GM19351 (cell line): ENCODE measurements at regions not wholly inside any gene's neighbourhood (a gene's known extent, or its start where the extent isn't known, plus 50 kb on each side); places are given as distances from the start of the nearest gene placed in this dataset.

Source experiments
- ATAC-seq: cut with Tn5 transposase; IDR thresholded peaks from one replicate; pipeline ENCODE4 v1.9.1; 2021; ENCODE audit warnings: mild to moderate bottlenecking, moderate library complexity; ENCODE audit not compliant: unreplicated experiment

DNA sequence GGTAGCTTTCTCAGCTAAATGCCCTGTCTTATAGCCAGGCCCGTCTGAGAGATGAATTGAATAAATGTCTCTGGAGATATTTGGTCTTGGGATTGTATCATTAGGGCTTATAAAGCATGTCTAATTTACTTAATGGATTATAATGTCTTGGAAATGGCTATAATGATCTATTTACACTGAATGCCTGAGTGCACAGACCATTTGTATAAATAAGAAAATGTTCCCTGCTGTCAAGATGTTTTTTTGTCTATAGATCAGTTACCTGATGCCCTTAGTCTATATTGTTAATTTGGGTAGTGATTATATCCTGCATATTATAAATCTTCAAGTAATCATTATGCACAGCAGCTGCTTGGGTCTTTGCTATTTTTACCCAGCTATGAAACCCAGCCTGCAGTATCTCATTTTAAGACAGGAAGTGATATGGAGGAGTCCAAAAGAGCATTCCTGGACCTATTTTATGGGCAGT, 112.9 kb upstream of the ACTBL2 start:
- no peak for ATAC-seq

DNA sequence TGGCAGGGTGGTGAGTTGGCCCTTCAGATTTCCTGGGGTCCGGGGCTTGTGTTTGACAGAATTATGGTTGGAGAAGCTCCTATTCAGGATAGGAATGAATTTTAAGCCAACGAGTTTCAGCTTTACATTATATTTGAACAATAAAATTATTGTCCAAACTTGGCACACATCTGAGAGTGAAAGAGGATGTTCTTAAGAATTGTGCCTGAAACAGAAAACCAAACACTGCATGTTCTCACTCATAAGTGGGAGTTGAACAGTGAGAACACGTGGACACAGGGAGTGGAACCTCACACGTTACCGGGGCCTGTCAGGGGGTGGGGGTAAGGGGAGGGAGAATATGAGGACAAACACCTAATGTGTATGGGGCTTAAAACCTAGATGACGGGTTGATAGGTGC, 111.8 kb upstream of the ACTBL2 start:
- ATAC-seq = no peak

DNA sequence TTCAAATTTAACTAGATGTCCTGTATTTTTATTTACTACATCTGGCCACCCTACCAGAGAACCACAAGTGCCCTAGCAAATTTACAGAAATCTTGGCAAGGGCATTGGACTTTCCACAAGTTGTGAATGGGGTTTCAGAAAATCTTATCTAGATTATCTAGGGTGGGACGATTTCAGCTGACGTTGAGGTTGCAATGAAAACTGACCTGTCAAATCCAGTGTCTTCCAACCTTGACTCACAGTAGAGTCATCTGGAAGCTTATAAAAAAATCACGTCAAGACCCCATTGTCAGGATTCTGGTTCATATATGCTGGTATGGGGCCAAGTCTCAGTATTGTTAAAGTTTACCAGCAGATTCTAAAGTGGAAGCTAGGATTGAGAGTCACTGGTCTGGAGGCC, 109.6 kb upstream of the ACTBL2 start:
- ATAC-seq = no peak

DNA sequence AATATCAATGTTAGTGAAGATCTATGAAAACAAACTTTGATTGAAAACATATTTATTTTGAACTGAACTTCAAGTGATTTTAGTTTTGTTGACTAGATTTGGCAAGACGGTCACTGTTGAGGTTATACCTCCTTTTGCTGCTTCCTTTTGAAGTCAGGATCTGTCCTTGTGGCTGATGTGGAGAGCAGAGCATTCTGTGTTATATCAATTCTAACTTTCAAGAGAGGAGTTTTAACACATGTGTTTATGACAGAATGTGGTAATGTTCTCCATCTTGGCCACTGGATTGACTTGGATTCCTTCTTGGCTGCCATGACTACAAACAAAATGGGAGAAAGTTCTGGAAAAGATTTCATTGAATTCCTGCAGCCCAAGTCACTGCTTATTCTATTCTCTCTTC, 104.0 kb upstream of the ACTBL2 start:
- no peak for ATAC-seq

DNA sequence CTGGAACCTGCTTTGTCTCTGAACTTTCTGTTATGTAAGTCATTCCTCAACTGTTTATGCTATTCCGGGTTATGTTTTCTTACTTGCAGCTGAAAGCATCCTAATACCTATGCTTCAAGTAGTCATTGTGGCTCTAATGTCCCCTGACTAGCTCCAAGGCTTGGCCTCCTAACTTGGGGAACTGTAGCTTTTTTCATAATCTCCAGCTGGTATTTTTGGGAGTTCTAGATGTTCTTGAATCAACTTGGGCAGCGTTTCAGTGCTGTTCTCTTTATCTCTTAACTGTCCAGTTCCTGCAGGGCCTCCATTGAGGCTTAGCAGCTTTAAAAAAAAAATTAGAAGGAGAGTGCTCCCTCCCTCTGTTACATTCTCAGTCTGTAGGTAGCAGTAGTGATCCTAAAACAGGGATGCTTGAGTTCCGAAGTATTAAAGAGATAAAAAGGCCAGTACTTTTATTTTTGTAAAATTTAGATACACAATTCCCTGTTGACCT, 100.0 kb upstream of the ACTBL2 start:
- ATAC-seq = no peak

DNA sequence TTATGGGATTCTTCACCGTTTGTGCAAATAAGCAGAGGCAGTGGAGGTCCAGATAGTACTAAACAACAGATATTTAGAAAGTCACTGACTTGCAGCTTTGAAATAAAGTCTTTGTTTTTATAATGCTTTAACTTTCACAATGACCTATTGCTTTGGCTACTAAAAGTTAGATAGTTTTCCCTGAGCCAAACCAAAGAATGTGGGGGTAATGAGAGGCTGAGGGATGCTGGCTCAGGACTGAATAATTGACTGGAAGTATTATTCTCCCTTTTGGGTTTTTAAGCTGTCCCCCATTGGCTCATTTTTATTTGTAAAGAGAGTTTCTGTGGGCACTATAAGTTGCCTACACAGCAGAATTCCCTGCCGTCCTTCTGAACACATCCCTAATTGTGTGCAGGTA, 99.2 kb upstream of the ACTBL2 start:
- no peak for ATAC-seq

DNA sequence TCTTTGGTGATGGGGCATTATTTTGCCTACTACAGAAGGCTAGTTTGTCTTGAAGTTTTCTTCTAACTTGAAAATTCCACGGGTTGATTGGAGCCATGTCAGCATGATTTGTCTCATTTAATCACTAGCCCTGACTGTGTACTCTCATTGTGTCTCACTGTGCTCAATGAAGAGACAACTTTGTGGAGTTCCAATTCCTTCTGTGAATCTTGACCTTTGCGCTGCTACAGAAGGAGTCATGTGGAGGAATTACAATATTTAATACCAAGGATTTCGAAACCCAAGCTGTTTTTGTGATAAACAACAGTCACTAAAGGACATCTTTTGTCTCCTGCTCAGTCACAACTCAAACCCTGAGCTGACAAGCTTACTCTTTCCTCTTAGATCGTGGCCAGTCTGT, 98.6 kb upstream of the ACTBL2 start:
- ATAC-seq = no peak

DNA sequence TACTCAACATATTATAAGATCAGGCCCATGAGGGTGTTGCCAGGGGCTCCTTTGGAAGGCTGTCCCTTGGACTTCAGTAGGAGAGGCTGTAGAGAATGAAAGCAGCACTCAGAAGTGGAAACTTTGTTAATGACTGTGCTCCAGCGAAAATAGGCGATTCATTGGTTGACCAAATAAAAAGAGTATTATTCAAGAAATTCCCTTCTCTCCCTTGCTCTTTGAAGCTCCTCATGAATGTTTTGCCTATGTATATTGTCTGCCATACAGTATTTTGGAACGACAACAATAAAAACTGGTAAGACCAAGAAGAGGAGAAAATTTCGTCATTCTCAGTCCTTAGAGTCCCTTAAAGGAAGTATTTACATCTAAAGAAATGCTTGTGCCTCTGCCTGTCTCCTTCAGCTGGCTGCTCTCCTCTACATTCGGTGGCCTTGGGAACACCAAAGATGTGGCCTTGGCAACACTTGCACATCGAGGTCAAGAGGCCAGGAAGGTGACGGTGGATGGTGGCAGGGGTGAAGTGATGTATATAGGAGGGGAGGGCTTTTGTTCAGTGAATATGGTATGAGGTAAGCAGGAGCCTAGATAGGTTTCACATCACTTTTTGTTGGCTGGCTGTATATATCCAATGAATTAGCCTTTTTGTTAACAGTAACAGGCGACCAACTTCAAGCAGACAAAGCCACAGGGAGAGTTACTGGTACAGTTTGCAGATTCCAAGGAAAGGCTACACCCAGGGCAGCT, 95.0 kb upstream of the ACTBL2 start:
- ATAC-seq = peak; percentile 82

DNA sequence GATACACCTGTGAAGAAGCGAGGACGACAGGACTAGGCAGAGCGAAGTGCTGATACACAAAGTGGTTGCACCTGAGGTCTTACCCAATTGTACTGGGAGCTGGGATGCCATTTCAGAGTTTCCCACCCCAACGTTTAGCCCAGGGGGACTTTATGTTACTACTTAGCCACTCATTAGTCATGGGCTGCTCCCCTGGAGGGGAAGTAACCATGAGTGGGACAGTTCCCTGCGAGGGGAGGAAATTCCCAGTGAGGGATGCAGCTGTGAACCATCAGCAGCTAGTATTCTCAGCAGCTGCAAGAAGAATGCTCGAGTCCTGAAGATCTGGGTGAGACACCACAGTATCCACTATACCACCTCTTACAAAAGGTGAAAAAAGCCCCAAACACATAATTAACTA, 93.7 kb upstream of the ACTBL2 start:
- no peak for ATAC-seq

DNA sequence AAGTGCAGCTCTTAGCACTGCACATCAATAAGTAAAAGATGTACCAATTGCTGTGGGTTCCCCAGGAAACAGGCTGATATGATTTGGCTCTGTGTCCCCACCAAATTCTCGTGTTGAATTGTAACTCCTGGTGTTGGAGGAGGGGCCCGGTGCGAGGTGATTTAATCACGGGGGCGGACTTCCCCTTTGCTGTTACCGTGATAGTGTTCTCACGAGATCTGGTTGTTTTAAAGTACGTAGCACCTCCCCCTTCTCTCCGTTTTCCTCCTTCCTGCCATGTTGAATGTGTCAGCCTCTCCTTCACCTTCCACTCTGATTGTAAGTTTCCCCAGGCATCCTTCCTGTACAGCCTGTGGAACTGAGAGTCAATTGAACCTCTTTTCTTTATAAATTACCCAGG, 93.2 kb upstream of the ACTBL2 start:
- no peak for ATAC-seq

DNA sequence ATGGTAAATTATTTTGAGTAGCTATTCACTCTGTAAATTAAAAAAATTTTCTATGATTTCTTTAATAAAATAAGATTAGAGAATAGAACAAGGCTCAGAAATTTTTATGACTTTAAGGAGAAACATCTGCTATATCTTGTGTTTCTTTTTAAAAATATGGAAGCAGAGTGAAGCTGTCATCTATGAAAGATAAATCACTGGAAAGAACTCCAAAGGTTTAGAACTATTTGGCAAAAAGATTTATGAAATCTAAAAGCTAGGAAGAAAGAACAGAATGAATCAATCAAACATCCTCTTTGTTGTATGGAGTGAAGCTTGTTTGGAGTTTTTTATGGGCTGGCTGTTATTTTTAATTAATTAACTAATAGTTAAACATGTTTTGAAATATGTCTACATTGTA, 89.8 kb upstream of the ACTBL2 start:
- ATAC-seq = no peak

DNA sequence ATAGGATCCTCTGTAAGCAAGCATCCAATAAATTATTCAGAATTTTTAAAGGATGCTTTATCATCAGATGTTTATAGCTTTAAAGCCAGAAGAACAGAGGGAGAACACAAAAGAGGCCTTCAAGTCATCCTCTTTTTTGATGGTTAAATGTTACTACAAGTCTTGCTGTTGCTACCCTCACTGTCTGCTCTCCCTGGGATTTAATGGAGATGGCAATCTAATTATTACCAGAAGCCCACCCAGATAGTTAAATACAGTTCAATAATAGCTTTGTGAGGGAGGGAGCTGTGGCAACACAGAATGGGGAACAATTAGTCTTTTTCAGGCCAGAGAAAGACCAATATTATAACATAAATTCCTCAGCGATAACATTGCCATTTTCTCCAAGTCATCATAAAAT, 87.0 kb upstream of the ACTBL2 start:
- ATAC-seq = no peak

DNA sequence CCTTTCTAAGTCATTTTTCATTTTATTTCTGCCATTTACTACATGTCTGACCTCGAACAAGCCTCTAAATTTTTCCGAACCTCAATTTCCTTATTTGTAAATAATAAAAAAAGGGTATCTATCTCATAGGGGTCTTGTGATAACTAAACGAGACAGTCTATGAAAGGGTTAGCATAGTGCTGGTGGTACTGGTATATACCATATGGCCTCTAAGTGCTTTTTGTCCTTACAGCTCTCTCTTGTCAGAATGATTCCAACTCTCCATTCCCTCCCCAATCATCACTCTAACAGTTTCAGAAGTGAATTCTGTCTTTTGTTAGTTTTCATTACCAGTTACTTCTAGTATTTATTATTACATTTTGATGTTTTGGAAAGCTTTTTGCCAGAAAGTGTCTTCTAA, 85.5 kb upstream of the ACTBL2 start:
- ATAC-seq = no peak

DNA sequence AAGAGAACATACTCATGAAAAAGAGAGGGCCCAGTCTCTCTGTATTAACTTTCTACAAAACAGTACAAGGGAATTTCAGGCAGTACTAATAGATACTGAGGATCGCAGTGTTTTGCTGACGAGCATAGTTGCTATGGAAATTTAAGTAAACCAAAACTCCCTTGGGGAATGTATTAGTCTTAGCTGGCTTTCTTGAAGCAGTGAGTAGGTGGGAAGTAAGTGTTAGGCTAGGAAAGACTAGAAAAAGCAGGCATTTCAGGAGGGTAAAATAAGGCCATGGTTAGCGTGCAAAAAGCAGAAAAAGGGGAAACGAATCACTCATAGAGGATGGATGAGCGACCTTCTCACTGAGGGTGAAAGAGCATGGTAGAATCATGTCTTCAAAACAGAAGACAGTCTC, 84.3 kb upstream of the ACTBL2 start:
- no peak for ATAC-seq

DNA sequence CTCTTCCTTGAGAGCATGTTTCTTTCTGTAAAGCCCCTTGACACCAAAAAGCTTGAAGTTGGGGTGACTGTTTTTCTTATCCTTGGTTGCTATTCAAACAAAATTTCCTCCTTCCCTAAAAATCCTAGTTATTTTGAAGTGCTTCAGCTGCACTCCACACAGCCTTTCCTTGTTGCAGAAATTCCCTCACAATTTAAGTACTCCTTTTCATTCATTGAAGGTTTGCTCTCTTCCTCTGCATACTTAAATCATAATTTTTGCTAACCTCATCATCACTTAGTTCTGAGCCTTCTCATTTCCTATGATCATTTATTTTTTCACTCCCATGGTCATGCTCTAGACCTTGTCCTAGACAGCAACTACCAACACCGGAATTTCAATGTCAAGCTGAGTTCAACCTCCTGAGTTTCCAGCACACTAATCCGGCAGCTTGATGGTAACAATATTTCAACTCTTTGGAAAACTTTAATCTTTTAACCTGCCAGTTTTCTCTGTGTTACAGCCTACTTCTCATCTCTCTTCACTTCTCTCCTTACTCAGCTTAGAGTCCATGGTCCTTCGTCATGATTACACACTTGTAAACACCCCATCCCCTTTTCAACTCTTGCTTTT, 78.7 kb upstream of the ACTBL2 start:
- no peak for ATAC-seq

DNA sequence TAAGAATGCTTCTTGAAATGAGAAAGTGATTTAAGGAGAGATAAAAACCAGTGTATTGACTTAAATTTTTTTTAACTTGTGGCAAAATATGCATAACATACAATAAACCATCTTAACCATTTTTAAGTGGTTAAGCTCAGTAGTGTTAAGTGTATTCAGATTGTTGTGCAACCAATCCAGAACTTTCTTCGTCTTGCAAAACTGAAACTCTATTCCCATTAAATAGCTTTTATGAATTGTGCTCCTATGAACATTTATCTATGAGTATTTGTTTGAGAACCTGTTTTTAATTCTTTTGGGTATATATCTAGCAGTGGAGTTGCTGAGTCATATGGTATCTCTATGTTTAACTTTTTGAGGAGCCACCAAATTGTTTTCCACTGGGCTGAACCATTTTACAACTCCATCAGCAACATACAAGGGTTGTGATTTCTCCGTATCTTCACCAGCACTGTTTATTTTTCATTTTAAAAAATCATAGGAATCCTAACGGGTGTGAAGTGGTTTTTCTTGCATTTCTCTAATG, 76.6 kb upstream of the ACTBL2 start:
- ATAC-seq = no peak

DNA sequence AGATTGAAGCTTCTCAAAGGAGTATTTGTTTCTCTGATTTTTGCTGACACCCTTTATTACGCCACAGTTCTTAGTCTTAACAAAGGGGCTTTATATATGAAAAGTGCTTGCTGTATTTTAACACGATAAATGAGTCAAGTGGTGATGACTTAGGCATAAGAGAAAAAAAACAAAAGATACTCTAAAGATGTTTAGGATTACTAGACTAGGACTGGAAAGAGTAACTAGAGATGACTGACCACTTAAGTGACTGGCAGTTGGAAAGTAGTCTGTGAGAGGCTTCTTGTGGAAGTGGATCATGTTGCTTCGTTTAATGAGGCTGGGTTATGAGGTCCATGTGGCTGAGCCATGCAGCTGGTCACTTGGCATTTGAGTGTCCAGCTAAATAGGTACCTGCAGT, 69.4 kb upstream of the ACTBL2 start:
- ATAC-seq = no peak

DNA sequence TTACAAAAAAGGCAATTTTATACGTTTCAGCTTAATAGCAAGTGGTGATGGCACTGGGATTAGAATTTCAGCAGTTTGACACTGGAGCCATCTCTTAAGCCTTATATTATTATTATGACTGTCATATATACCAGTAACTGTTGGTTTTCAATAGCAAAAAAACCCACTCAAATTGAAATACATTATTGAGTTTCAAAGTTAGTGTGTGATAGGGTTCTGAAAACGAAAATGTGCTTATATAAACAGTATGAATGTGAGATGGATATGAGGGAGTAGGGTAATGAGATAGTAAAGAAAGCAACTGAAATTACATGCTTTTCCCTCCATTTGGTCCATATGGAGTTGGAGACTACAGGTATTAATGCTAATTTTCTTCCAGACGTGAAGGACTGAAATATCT, 68.6 kb upstream of the ACTBL2 start:
- no peak for ATAC-seq

DNA sequence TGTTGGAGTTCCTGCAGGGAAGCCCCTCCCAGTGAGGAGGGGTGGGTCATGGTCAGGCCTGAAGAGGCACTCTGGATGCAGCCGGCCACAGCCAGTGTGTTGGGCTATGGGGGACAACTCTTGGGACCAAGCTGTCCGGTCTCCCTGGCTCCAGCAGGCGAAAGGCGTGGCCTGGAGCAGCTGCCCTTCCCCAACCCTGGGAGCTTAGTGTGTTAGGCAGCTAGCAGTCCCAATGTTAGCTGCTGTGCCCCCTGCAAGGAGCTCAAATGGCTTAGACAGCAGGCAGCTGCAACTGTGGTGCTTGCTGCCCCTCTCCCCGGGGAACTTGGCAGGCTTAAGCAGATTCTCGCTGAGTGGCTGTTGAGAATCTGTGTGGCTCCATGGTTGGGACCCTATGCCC, 67.5 kb upstream of the ACTBL2 start:
- no peak for ATAC-seq

DNA sequence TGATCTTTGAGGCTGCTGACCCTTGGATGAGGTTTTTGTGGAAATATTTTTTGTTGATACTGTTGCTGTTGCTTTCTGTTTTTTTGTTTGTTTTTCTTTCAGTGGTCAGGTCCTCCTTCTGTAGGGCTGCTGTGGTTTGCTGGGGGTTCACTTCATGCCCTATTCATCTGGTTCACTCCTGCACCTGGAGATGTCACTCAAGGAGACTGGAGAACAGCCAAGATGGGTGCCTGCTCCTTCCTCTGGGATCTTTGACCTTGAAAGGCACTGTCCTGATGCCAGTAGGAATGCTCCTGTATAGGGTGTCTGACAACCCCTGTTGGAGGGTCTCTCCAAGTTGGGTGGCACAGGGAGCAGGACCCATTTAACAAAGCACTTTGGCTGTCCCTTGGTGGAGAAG, 67.0 kb upstream of the ACTBL2 start:
- no peak for ATAC-seq

DNA sequence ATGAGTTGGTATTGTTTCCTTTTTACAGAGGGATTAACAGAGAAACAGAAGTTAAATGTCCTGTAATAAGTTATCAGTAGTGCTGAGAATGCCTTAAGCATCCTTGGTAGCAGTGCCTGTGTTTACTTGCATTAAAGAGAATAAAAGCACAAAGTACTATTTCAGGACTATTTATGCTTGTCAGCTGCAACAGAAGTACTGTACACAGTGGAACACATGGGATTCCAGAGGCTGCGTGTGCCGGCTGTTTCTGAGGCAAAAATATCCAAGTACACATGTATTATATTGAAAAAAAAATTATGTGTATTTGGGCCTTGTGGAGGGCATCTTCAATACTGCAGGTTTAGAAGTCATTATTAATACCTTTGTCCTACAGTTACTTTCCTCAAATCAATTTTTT, 58.2 kb upstream of the ACTBL2 start:
- no peak for ATAC-seq

DNA sequence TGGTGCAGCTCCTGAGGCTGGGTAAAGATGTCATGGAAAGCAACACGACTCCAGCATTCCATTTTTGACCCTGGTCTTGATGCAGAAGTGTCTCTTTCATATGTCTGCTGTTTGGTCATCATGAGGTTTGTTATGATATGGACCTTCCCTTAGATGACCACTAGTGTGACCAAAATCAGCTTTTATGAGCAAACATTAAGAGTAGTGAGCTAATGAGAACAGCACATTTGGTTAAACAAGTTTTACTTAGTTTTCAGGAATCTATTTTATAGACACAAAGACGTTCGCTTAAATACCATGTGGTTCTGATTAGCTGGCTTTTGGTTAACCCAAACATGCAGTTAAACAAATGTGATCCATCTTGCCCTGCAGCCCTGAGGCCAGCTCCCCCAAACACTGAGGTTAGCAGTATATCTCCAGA, 56.7 kb upstream of the ACTBL2 start:
- ATAC-seq = no peak
